K562 (cell line): ENCODE measurements at regions not wholly inside any gene's neighbourhood (a gene's known extent, or its start where the extent isn't known, plus 50 kb on each side); places are given as distances from the start of the nearest gene placed in this dataset.

Source experiments
- CHD7 ChIP-seq: fragments of 200-600 bp; sonication (generic); IDR thresholded peaks from one replicate; pipeline ENCODE4 v1.6.1; 2012; ENCODE audit warnings: mild to moderate bottlenecking, low read depth, low read length, inconsistent platforms
- JUND ChIP-seq, 2 experiments: IDR thresholded peaks; 2 replicates in 1 of 2; 3 replicates in 1 of 2; pipeline ENCODE4 v1.6.1; 2011; ENCODE audit warnings: borderline replicate concordance in 2 of 2, low read depth in 2 of 2, low read length in 2 of 2, improper control_type of control experiment in 1 of 2, missing biosample characterization in 1 of 2, missing genetic modification characterization in 1 of 2, missing genetic modification reagents in 1 of 2
- MEF2A ChIP-seq: IDR thresholded peaks from 2 replicates; pipeline ENCODE4 v1.6.1; 2011; ENCODE audit warnings: low read depth, mild to moderate bottlenecking, low read length, moderate library complexity; ENCODE audit not compliant: control insufficient read depth
- SMAD4 ChIP-seq: fragments of 250-450 bp; sonication (Bioruptor Pico); conservative IDR thresholded peaks from 2 replicates; pipeline ENCODE4 v1.8.0; 2021; ENCODE audit warnings: inconsistent platforms, mild to moderate bottlenecking, moderate library complexity
- ZC3H11A ChIP-seq: IDR thresholded peaks from 2 replicates; pipeline ENCODE4 v1.6.1; 2012; ENCODE audit warnings: low read depth, low read length, improper control_type of control experiment
- ZNF407 ChIP-seq: fragments of 450-650 bp; IDR thresholded peaks from 2 replicates; pipeline ENCODE4 v1.6.1; 2016; ENCODE audit warnings: low read depth

- no peak for TF ChIP-seq CHD7
- TF ChIP-seq SMAD4 (CRISPR knock-in tag): no peak
- TF ChIP-seq MEF2A: no peak
- no peak for TF ChIP-seq ZC3H11A
- TF ChIP-seq ZNF407: no peak
- TF ChIP-seq JUND (IDR thresholded peaks at IDR 0.05; ENCODE audit: borderline replicate concordance, low read depth, low read length): no peak
- TF ChIP-seq JUND (tag; IDR thresholded peaks at IDR 0.05; ENCODE audit: borderline replicate concordance, low read depth, low read length): no peak
Observed at GRCh38 chr4:163969291-163969690, 474.8 kb downstream of the TMA16 start (continued).
